Glomerular endothelial cell (primary cell): ENCODE measurements at regions not wholly inside any gene's neighbourhood (a gene's known extent, or its start where the extent isn't known, plus 50 kb on each side); places are given as distances from the start of the nearest gene placed in this dataset.
A peak's percentile ranks its signal among the peaks of the same experiment; 100 is the strongest.

ENCODE experiments used
- DNase-seq: peaks from one replicate; pipeline ENCODE4 v3.0.0-alpha.2; 2011; ENCODE audit warnings: low read depth, low spot score; ENCODE audit errors: extremely low read depth

DNA sequence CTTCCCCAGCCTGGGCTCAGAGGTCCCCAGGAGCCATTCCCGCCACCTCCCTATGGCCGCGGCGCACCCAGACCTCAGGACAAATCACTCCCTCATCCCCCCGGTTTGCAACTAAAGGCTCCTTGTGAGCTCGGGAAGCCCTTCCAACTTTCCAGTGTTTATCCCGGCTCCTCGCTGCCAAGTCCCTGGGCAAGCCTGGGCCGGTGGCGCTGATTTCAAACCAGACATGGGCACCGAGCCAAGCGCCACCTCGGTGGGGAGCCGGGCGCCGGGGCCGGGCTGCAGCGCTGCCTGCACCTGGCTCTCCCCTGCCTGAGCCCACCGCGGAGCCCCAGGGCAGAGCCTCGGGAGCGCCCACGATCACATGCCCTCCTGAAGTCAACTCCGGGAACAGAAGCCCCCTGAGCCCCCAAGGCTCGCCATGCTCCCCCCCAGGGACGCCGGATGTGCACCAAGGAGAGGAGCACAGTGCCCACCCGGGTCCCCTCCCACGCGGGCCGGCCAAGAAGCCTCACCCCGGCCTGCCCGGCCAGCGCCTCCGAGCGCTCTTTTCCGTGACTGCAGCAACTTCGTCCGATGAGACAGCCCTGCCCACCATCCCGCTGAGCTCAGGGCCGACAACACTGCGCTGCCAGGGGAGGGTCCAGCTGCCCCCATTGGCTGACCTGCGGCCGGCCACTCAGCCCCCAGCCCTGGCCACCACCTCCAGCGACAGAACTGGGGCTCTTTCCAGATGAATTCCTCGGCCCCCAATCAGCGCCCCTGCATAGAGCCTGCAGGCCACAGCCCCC, 50.0 kb downstream of the NCOR2 start:
- no peak for DNase-seq

DNA sequence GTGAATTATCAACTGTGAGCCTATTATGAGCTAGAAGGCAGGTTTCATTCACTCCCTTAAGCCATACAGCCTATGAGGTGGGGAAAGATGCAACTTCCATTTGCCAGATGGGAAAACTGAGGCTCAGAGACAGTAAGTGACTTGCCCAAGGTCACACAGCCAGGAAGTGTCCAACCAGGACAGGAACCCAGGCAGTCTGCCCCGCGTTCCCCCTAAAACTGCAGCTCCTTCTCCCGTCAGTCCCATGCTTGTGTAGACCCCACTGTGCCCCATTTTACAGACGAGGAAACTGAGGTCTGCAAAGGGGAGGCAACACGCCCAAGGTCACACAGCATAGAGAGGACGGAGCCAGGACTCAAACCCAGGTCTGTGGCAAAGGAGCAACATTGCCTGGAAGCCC, 50.6 kb downstream of the NCOR2 start:
- no peak for DNase-seq

- no peak for DNase-seq
Observed at GRCh38 chr12:124515981-124516380, 51.4 kb downstream of the NCOR2 start.

GRCh38 chr12:124514996-124515932, 52.1 kb downstream of the NCOR2 start:
- no peak for DNase-seq

GRCh38 chr12:124514145-124514995, 53.0 kb downstream of the NCOR2 start:
- DNase-seq, result no peak

DNA sequence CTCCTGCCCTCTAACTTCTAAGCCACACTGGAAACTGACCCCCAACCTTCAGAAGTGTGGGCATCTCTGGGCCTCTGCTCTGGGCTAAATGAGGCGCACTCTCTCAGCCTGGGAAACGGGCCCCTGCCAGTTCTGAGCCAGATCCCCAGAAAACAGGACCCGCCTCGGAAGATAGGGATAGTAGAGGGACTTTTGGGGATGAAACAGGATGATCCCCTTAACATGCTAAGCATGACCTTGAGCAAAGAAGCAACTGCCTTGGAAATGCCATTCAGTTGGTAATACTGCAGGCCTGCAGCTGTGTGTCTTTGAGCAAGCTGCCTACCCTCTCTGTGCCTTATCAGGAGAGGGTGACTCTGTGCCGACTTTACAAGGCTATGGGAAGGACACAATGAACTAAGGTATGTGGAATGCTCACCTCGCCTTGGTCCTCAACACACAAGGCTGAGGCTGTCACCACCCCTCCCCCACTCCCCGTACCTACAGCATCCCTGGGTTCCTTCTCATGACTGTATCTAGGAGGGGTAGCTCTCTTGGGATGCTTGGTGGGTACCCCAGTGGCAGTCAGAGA, 54.0 kb downstream of the NCOR2 start:
- no peak for DNase-seq

DNA sequence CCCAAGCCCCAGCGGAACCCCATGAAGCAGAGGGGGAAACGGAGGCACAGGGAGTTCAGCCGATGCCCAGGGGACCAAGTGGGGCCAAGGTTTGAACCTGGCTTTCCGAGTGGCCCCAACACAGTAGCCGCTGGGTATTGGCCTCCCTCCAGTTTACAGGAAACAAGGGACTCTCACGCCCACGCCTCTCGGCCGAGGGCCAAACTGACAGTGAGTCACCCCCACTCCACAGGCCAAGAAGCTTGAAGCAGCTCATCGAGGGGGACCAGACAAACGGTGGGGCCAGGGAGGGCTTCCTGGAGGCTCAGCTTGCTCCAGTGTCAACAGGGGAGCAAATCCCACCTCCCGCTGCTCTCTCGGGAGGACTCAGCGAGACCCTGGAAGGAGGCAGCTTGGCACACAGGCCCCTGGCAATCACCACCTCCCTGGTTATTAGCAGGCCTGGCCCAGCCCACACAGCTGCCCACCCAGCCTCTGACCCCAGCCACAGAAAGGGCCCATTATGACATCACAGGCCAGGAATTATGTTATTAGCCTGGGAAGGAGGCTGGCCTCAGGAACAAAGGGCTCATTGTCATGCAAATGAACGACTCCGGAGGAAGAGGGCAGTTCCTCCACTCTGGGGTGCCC, 54.6 kb downstream of the NCOR2 start:
- peak; percentile 82 for DNase-seq

DNA sequence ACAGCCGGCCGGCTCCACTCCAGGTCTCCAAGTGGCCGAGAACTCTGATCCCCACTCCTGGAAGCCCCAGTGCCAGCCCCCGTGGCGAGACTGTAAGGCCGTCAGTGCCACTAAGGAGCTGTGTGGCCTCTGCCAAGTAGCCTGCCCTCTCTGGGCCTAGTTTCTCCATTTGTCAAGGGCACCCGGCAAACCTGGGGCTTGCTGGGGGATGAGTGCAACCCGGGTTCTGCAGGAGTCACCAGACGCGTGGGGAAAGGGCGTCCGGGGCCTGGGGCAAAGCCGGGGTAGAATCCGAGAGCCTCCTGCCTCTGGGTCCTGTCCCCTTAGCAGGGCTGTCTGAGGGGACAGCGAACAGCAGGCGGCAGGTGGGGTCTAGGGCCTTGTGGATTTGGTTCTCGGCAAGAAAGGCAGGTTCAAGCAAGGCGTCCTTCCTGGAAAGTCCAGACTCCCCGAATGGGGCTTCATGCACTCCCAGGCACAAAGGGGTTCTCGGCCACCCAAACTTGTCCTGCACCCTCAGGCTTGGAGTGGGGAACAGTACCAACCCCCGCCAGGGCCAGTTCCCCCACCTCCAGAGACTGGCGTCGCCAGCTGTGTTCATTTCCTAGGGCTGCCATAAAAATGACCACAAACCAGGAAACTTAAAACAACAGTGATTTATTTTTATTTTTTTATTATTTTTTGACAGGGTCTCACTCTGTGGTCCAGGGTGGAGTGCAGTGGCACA, 56.0 kb downstream of the NCOR2 start:
- DNase-seq, result no peak

DNA sequence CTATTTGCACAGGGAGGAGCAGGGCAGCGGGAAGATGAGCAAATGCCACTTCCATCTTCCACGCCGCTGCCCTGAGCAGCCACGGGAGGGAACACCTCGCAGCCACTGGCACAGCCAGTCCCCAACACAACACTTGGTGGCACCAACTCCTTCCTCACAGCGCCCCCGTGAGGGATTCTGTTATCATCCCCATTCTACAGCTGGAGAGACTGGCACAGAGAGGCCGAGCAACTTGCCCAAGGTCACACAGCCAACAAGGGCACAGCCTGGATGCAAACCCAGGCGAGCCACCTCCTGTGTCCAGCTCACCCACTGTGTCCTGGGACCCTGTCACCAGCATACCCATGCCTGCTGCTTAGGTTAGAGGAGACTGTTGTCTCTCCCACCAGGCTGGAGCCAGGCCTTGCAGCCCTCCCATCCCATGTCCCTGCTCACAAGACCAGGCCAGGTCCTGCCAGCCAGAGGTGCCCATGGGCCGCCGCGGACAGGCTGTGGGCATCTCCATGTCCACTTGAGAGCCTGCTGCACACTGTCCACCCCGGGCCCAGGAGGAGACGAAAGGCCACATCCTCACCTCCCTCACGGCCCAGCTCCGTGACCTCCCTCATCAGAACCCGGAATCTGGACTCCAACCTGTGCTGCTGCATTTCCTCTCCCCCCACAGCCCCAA, 57.0 kb downstream of the NCOR2 start:
- DNase-seq, result no peak

DNA sequence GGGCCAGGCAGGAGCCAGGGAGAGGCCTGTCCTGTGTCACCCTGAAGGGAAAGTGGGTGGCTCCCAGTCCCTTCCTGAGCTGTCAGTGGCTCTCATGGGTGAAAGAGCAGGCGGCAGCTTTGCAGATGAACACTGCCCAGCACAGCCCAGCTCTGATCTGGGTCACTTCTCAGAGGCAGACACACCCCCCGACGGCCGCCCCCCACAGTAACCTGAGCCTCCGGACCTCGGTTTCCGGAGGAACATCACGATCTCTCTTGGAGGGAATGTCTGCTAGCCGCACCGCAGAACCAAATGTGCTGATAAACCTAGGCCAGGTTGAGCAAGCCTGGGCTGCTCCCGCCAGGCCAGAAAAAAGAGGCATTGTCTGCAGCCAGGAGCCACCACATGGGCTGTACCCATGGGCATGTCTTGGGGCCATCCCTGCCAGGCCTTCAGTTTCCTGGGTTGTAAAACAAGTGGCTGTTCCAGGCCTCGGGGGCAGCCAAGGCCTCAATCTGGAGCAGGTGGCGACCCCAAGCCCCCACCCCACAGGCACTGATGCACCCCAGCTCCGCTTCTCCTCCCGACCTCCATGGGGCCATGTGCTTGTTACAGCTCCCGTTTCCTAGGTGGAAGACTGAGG, 57.6 kb downstream of the NCOR2 start:
- DNase-seq, result no peak

GRCh38 chr12:124509300-124509675, 58.1 kb downstream of the NCOR2 start:
- DNase-seq, result no peak

DNA sequence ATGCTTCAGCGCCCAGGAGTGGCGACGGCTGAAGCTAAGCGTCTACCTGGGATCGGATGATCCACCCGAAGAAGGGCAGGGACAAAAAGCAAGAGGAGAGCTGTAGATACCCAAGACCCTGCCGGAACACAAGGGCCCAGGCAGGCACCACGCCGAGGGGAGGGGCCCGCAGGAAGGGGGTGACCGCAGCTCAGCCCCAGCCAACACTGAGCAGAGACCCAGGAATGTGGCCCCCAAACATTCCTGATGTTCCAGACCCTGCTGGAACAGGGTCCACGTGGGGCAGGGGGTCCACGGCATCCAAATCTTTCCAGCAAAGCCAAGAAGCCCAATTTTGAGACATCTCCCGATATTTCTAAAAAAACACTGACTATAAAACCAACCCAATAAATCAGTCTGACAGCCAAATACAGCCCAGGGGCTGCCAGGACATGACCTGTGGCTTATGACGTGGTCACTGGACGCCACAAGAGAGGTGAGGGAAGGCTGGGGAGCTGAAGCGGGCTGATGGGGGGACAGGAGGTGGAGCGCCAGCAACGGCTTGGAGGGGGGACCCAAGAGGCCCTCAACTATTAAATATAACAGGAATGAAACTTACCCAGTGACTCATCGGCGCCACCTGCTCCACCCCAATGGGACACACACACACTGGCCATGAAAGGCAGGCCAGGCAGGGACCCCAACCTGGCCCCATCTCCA, 58.9 kb downstream of the NCOR2 start:
- no peak for DNase-seq

GRCh38 chr12:124507188-124508109, 60.0 kb downstream of the NCOR2 start:
- no peak for DNase-seq

GRCh38 chr12:124506832-124507153, 60.6 kb downstream of the NCOR2 start:
- no peak for DNase-seq

DNA sequence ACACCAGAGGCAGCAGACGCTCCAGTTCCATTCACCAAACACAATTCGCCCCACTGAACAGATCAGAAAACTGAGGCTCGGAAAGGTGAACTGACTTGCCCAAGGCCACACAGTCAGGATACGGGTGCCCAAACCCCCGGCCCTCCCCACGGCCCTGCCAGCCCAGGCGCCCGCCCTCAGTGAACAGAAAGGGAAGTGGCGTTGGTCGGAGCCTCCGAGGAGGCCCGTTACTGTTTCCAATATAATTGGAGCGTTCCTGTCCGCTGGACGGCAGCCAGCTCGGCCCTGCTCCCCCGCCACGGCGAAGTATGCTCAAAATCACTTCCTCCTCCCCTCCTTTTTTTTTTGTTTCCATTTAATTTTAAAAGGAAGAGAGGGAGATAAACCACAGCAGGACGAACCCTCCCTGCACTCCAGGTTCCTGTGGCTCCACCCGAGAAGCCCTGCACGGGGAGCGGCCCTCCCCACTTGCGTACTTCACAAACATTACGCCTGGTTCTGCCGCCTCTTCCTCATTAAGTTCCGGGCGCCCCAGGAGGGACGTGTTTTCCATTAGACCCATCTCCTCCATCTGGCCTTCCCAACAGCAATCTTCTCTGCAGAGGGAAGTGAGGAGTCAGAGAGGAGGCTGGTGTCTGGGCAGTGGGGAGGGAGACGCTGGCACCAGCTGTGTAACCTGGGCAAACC, 61.1 kb downstream of the NCOR2 start:
- DNase-seq, result no peak

GRCh38 chr12:124505001-124505818, 62.2 kb downstream of the NCOR2 start:
- no peak for DNase-seq
